Loucy (cell line): ENCODE measurements at regions not wholly inside any gene's neighbourhood (a gene's known extent, or its start where the extent isn't known, plus 50 kb on each side); places are given as distances from the start of the nearest gene placed in this dataset.

Source experiments
- H2AFZ ChIP-seq: fragments of 200-600 bp; sonication (generic); 2 replicates; pipeline ENCODE4 v1.6.0; 2016; ENCODE audit warnings: antibody characterized with exemption, mild to moderate bottlenecking, low read length, moderate library complexity
- H3F3A ChIP-seq: fragments of 200-600 bp; 2 replicates; pipeline ENCODE4 v1.6.0; 2016; ENCODE audit warnings: antibody characterized with exemption, low read depth, mild to moderate bottlenecking
- H3K27me3 ChIP-seq: fragments of 200-600 bp; sonication (generic); 2 replicates; pipeline ENCODE4 v1.6.1; 2014; ENCODE audit warnings: low read length, mild to moderate bottlenecking; ENCODE audit not compliant: insufficient read depth, poor library complexity, severe bottlenecking
- H3K36me3 ChIP-seq: fragments of 200-600 bp; sonication (generic); 2 replicates; pipeline ENCODE4 v1.6.1; 2016; ENCODE audit warnings: low read length; ENCODE audit not compliant: insufficient read depth
- H3K4me1 ChIP-seq: fragments of 200-600 bp; sonication (generic); 2 replicates; pipeline ENCODE4 v1.5.1; 2014; ENCODE audit warnings: low read length, mild to moderate bottlenecking; ENCODE audit not compliant: insufficient read depth, poor library complexity, severe bottlenecking
- H3K4me2 ChIP-seq: fragments of 200-600 bp; sonication (generic); 2 replicates; pipeline ENCODE4 v1.6.0; 2014; ENCODE audit warnings: antibody characterized with exemption, low read length, low read depth, mild to moderate bottlenecking; ENCODE audit not compliant: poor library complexity, severe bottlenecking
- H3K4me3 ChIP-seq: fragments of 200-600 bp; sonication (generic); 2 replicates; pipeline ENCODE4 v1.5.1; 2014; ENCODE audit warnings: low read length, mild to moderate bottlenecking, mixed read lengths; ENCODE audit not compliant: poor library complexity, severe bottlenecking
- H3K79me2 ChIP-seq: fragments of 200-600 bp; sonication (generic); 2 replicates; pipeline ENCODE4 v1.6.1; 2014; ENCODE audit warnings: low read length; ENCODE audit not compliant: insufficient read depth
- H3K9ac ChIP-seq: fragments of 200-600 bp; sonication (generic); 2 replicates; pipeline ENCODE4 v1.6.0; 2014; ENCODE audit warnings: mild to moderate bottlenecking, low read depth, low read length, moderate library complexity; ENCODE audit not compliant: poor library complexity, severe bottlenecking
- H3K9me2 ChIP-seq: fragments of 200-600 bp; sonication (generic); replicated peaks from 2 replicates; pipeline ENCODE4 v1.6.1; 2016; ENCODE audit warnings: low read depth, low read length, mixed read lengths
- H3K9me3 ChIP-seq: fragments of 200-600 bp; sonication (generic); 2 replicates; pipeline ENCODE4 v1.6.1; 2014; ENCODE audit warnings: mild to moderate bottlenecking, antibody characterized with exemption, low read length, low read depth; ENCODE audit not compliant: insufficient read depth
- H4K20me1 ChIP-seq: fragments of 200-600 bp; sonication (generic); 2 replicates; pipeline ENCODE4 v1.6.0; 2014; ENCODE audit warnings: antibody characterized with exemption, low read length, mild to moderate bottlenecking; ENCODE audit not compliant: insufficient read depth, poor library complexity, severe bottlenecking
- EZH2phosphoT487 ChIP-seq: fragments of 200-600 bp; IDR thresholded peaks from 2 replicates; pipeline ENCODE4 v1.6.1; 2018; ENCODE audit warnings: antibody characterized with exemption, mild to moderate bottlenecking, moderate library complexity, borderline replicate concordance
- TF ChIP-seq, protein P1 (sequence below): fragments of 200-600 bp; sonication (generic); conservative IDR thresholded peaks from 2 replicates; pipeline ENCODE4 v1.5.1; 2014; ENCODE audit warnings: mild to moderate bottlenecking, antibody characterized with exemption, low read length

DNA sequence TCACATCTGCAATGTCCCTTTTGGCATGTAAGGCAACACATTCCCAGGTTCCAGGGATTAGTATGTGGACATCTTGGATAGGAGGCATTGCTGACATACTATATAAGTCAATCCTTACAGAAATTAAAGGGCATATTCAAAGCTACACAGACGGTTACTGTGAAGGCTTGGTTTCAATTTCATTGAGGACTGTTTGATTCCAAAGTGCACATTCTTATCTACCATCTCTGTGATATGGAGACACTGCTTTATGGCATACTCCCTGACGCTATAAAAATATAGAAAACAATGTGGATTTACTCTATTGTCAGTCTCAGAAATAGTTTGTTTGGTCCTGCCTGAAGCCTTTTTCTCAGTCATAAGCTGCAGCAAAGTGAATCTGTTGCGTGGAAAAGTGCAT is 1486.7 kb downstream of the FAM181B start:
- Histone ChIP-seq H3K4me3 (no peak overlapping the region), H3K36me3 (no peaks in the 10 kb centered on the region), H3K4me2 (no peak overlapping the region), H3K4me1 (no peaks in the 10 kb centered on the region), H2AFZ (no peak overlapping the region), H3K9me2 (no peaks in the 10 kb centered on the region), H3K27me3 (no peaks in the 10 kb centered on the region), H3K9me3 (no peaks in the 10 kb centered on the region), H3F3A (no peaks in the 10 kb centered on the region), H4K20me1 (no peaks in the 10 kb centered on the region), H3K79me2 (no peaks in the 10 kb centered on the region), H3K9ac (no peak overlapping the region)
- TF ChIP-seq, protein P1, sequence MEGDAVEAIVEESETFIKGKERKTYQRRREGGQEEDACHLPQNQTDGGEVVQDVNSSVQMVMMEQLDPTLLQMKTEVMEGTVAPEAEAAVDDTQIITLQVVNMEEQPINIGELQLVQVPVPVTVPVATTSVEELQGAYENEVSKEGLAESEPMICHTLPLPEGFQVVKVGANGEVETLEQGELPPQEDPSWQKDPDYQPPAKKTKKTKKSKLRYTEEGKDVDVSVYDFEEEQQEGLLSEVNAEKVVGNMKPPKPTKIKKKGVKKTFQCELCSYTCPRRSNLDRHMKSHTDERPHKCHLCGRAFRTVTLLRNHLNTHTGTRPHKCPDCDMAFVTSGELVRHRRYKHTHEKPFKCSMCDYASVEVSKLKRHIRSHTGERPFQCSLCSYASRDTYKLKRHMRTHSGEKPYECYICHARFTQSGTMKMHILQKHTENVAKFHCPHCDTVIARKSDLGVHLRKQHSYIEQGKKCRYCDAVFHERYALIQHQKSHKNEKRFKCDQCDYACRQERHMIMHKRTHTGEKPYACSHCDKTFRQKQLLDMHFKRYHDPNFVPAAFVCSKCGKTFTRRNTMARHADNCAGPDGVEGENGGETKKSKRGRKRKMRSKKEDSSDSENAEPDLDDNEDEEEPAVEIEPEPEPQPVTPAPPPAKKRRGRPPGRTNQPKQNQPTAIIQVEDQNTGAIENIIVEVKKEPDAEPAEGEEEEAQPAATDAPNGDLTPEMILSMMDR: no peak
- TF ChIP-seq EZH2phosphoT487: no peak

DNA sequence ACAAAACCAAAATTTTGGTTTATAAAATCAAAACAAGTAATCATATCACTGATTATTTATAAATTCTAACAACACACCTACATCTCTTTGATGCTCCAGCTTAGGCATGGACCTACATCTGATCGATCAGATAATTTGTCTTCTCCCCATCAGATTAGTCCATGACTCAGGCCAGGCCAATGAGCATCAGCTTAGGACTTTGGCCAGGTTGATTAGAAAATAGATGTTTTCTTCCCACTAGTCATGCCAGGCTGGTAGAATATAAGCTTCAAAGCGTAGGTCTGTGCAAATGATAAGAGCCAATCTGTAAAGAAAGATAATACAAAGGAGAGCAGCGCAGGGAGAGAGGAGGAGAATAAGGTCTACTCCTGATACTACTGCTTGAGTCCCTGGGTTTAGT is 1487.9 kb downstream of the FAM181B start:
- Histone ChIP-seq H3K27me3 (no peaks in the 10 kb centered on the region), H3K9ac (no peak overlapping the region), H3K9me2 (no peaks in the 10 kb centered on the region), H3F3A (no peaks in the 10 kb centered on the region), H4K20me1 (no peaks in the 10 kb centered on the region), H3K79me2 (no peaks in the 10 kb centered on the region), H3K4me1 (no peaks in the 10 kb centered on the region), H2AFZ (no peak overlapping the region), H3K9me3 (no peaks in the 10 kb centered on the region), H3K36me3 (no peaks in the 10 kb centered on the region), H3K4me3 (no peak overlapping the region), H3K4me2 (no peak overlapping the region)
- TF ChIP-seq EZH2phosphoT487: no peak
- TF ChIP-seq, protein P1: no peak

DNA sequence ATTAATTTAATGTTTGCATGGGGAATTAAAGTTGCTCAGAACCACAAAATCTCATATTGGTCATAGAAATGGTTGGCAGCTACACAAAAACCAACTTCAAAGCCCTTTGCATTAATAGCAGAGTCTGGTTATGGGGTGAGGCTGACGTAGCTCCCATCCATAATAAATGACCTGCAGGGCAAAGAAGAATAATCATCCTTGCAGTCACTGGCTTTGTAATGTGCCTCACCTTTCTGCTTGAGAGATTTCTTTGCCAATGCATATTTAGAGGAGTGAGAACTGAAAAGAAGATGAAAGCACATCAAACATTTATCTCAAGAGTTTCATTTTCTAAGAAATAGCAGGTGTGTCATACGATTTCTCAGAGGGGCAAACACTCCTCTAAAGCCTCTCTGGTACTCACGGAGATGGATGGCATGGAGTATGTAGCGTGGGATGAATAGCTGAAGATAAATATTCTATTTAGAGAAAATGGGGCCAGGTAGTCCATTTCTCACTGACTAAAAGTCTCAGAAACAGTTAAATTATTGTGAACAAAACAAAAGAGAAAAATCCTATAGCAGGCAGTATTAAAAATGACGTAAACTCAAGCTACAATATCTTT is 1491.9 kb downstream of the FAM181B start:
- no peaks in the 10 kb centered on the region for H3K36me3 ChIP-seq
- no peaks in the 10 kb centered on the region for H3K9me2 ChIP-seq
- no peaks in the 10 kb centered on the region for H3K9me3 ChIP-seq
- no peaks in the 10 kb centered on the region for H4K20me1 ChIP-seq
- TF ChIP-seq EZH2phosphoT487: no peak
- TF ChIP-seq, protein P1: no peak
- H3K4me3 ChIP-seq: no peak overlapping the region
- no peak overlapping the region for H3K4me2 ChIP-seq
- no peaks in the 10 kb centered on the region for H3F3A ChIP-seq
- H3K27me3 ChIP-seq: no peaks in the 10 kb centered on the region
- no peaks in the 10 kb centered on the region for H3K79me2 ChIP-seq
- no peaks in the 10 kb centered on the region for H3K4me1 ChIP-seq
- H2AFZ ChIP-seq: no peak overlapping the region
- H3K9ac ChIP-seq: no peak overlapping the region
